IMR-90 (cell line): ENCODE measurements at regions not wholly inside any gene's neighbourhood (a gene's known extent, or its start where the extent isn't known, plus 50 kb on each side); places are given as distances from the start of the nearest gene placed in this dataset.

ENCODE experiments used
- ATAC-seq: fragments of 200-7000 bp; cut with Tn5 transposase; 2 replicates; pipeline ENCODE4 v1.9.1; 2020; ENCODE audit warnings: low read depth, mild to moderate bottlenecking, moderate library complexity
- BruUV-seq: library from RNA; stranded (reverse); fragments of 400-500 nt; replicated peaks from 2 replicates; lab custom pipeline; 2021; lab: Mats Ljungman, UMichigan
- CTCF ChIA-PET: fragments of 300-600 bp; formaldehyde crosslinking; extraction: SDS; loops from one replicate; lab custom pipeline; 2021; ENCODE audit warnings: antibody characterized with exemption; lab: Yijun Ruan, JAX
- POLR2A ChIA-PET: fragments of 300-600 bp; sonication (Branson Sonifier 250); formaldehyde crosslinking; loops from one replicate; lab custom pipeline; 2022; ENCODE audit warnings: antibody characterized with exemption; ENCODE audit not compliant: unreplicated experiment; lab: Charles Lee
- DNase-seq: peaks from one replicate; pipeline ENCODE4 v3.0.0; 2013
- H2AFZ ChIP-seq: replicated peaks from 2 replicates; pipeline ENCODE3; 2013; ENCODE audit warnings: low read length, mild to moderate bottlenecking; ENCODE audit not compliant: poor library complexity
- H2AK5ac ChIP-seq: 2 replicates; pipeline ENCODE4 v1.6.1; 2013; ENCODE audit warnings: low read depth, low read length, inconsistent platforms
- H2AK9ac ChIP-seq: replicated peaks from 2 replicates; pipeline ENCODE3; 2013; ENCODE audit warnings: mild to moderate bottlenecking, low read depth, low read length, moderate library complexity; ENCODE audit not compliant: poor library complexity
- H2BK120ac ChIP-seq: 2 replicates; pipeline ENCODE4 v1.6.1; 2013; ENCODE audit warnings: low read depth, low read length, inconsistent platforms
- H2BK15ac ChIP-seq: 3 replicates; pipeline ENCODE4 v1.6.1; 2013; ENCODE audit warnings: low read depth, low read length, inconsistent platforms
- H2BK20ac ChIP-seq: 2 replicates; pipeline ENCODE4 v1.6.1; 2013; ENCODE audit warnings: low read depth, mild to moderate bottlenecking, inconsistent platforms, low read length, moderate library complexity
- H2BK5ac ChIP-seq: 2 replicates; pipeline ENCODE4 v1.6.1; 2013; ENCODE audit warnings: mild to moderate bottlenecking, low read depth, low read length, inconsistent platforms; ENCODE audit not compliant: poor library complexity, severe bottlenecking
- H3K14ac ChIP-seq: replicated peaks from 2 replicates; pipeline ENCODE4 v1.6.1; 2013; ENCODE audit warnings: low read depth, low read length, inconsistent platforms
- H3K18ac ChIP-seq: 2 replicates; pipeline ENCODE4 v1.6.1; 2013; ENCODE audit warnings: low read depth, low read length, control low read depth
- H3K23ac ChIP-seq: 2 replicates; pipeline ENCODE4 v1.6.1; 2013; ENCODE audit warnings: low read depth, low read length, inconsistent platforms
- H3K27ac ChIP-seq: 2 replicates; pipeline ENCODE4 v1.5.1; 2013; ENCODE audit warnings: mild to moderate bottlenecking, control low read depth, low read length; ENCODE audit not compliant: insufficient read depth
- H3K27me3 ChIP-seq: 2 replicates; pipeline ENCODE4 v1.6.1; 2013; ENCODE audit warnings: low read length; ENCODE audit not compliant: control insufficient read depth, insufficient read depth
- H3K36me3 ChIP-seq: 2 replicates; pipeline ENCODE4 v1.6.1; 2013; ENCODE audit warnings: low read length, mixed read lengths; ENCODE audit not compliant: control insufficient read depth, insufficient read depth
- H3K4ac ChIP-seq: 2 replicates; pipeline ENCODE4 v1.6.1; 2013; ENCODE audit warnings: low read depth, low read length, inconsistent platforms
- H3K4me1 ChIP-seq: 2 replicates; pipeline ENCODE4 v1.6.1; 2013; ENCODE audit warnings: low read length, mixed read lengths; ENCODE audit not compliant: control insufficient read depth, insufficient read depth
- H3K4me2 ChIP-seq: 2 replicates; pipeline ENCODE4 v1.6.1; 2013; ENCODE audit warnings: low read depth, mild to moderate bottlenecking, control low read depth, low read length, moderate library complexity
- H3K4me3 ChIP-seq: 2 replicates; pipeline ENCODE4 v1.5.1; 2013; ENCODE audit warnings: low read depth, mild to moderate bottlenecking, control low read depth, low read length, moderate library complexity; ENCODE audit not compliant: insufficient read depth
- H3K56ac ChIP-seq: 2 replicates; pipeline ENCODE4 v1.6.1; 2013; ENCODE audit warnings: low read length, inconsistent platforms; ENCODE audit not compliant: insufficient read depth; ENCODE audit errors: extremely low read depth
- H3K79me1 ChIP-seq, 2 experiments: 2 replicates each; pipeline ENCODE4 v1.6.1; 2013; ENCODE audit warnings: low read length in 2 of 2, inconsistent platforms in 1 of 2, low read depth in 1 of 2
- H3K9ac ChIP-seq: 2 replicates; pipeline ENCODE4 v1.6.1; 2013; ENCODE audit warnings: low read depth, low read length, control low read depth
- H3K9me1 ChIP-seq: 2 replicates; pipeline ENCODE4 v1.6.1; 2013; ENCODE audit warnings: low read length, inconsistent platforms; ENCODE audit not compliant: insufficient read depth
- H3K9me3 ChIP-seq: 2 replicates; pipeline ENCODE4 v1.6.1; 2013; ENCODE audit warnings: low read length; ENCODE audit not compliant: control insufficient read depth, insufficient read depth
- H4K20me1 ChIP-seq: 2 replicates; pipeline ENCODE4 v1.6.1; 2013; ENCODE audit warnings: low read length, inconsistent platforms; ENCODE audit not compliant: insufficient read depth
- H4K5ac ChIP-seq: 2 replicates; pipeline ENCODE4 v1.6.1; 2013; ENCODE audit warnings: mild to moderate bottlenecking, low read depth, low read length, control low read depth
- H4K8ac ChIP-seq, 2 experiments: 2 replicates each; pipeline ENCODE4 v1.6.1; 2013; ENCODE audit warnings: low read depth in 2 of 2, low read length in 2 of 2, control low read depth in 1 of 2, inconsistent platforms in 1 of 2
- H4K91ac ChIP-seq: 2 replicates; pipeline ENCODE4 v1.6.1; 2013; ENCODE audit warnings: low read depth, low read length, inconsistent platforms; ENCODE audit not compliant: insufficient read depth
- MAFK ChIP-seq: IDR thresholded peaks from 2 replicates; pipeline ENCODE4 v1.6.1; 2012; ENCODE audit warnings: low read depth, low read length, improper control_type of control experiment
- MAZ ChIP-seq: IDR thresholded peaks from 2 replicates; pipeline ENCODE4 v1.6.1; 2012; ENCODE audit warnings: low read depth, mild to moderate bottlenecking, low read length, improper control_type of control experiment, moderate library complexity, borderline replicate concordance
- MXI1 ChIP-seq: IDR thresholded peaks from 2 replicates; pipeline ENCODE4 v1.6.1; 2012; ENCODE audit warnings: low read depth, mild to moderate bottlenecking, low read length, moderate library complexity, borderline replicate concordance
- NFE2L2 ChIP-seq: fragments of 150-350 bp; IDR thresholded peaks from 2 replicates; pipeline ENCODE4 v1.6.1; 2016; ENCODE audit warnings: low read depth, mild to moderate bottlenecking, low read length
- POLR2A ChIP-seq: IDR thresholded peaks from 2 replicates; pipeline ENCODE4 v1.6.1; 2012; ENCODE audit warnings: mild to moderate bottlenecking, low read depth, low read length
- RCOR1 ChIP-seq: IDR thresholded peaks from 2 replicates; pipeline ENCODE4 v1.6.1; 2012; ENCODE audit warnings: mild to moderate bottlenecking, low read length, improper control_type of control experiment; ENCODE audit not compliant: insufficient replicate concordance
- WGBS, 2 experiments: methylation state at CpG; one replicate each; pipeline versions ENCODE4 v1.1.5 to v1.1.7; 2013; ENCODE audit warnings: missing lambda C conversion rate in 2 of 2; ENCODE audit not compliant: insufficient read length in 1 of 2; ENCODE audit errors: extremely low coverage in 2 of 2; 5-methylcytosine and 5-hydroxymethylcytosine counted together
- dilution Hi-C: fragments of 300-500 bp; cut with HindIII; formaldehyde crosslinking; loops from one replicate; pipeline ENCODE4 v1.14.3; 2018; ENCODE audit warnings: low sequenced_read_pairs; ENCODE audit not compliant: unreplicated experiment
- in situ Hi-C: fragments of 300-500 bp; cut with MboI; formaldehyde crosslinking; loops from 3 replicates; pipeline ENCODE4 v1.14.3; 2019; ENCODE audit warnings: low sequenced_read_pairs, inconsistent platforms, mixed read lengths
- intact Hi-C: fragments of 100-400 bp; cut with micrococcal nuclease; formaldehyde crosslinking; loops from 2 replicates; pipeline ENCODE4 v1.10.0; 2022
- TF ChIP-seq, protein P1 (sequence below): conservative IDR thresholded peaks from 2 replicates; pipeline ENCODE4 v1.5.1; 2012; ENCODE audit warnings: mild to moderate bottlenecking, low read depth, low read length, improper control_type of control experiment

DNA sequence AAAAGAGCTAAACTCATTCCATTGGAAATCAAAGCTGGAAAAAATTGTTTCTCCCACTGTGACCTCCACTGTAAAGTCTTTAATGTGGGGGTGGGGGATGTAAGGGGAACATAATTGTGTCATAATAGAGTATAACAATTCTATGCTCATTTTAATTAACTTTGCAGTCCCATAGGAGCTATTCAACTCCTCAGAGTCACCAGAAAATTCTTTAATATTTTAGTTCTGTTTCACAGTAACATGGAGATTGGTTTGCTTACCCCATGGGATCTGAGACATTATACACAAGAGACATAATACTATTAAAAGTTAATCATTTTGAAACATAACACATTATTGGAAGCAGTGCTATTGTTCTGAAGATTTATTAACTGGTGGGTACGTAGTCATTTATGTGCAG lies 765.9 kb upstream of the GRM7 start:
- Histone ChIP-seq H3K36me3 (no peaks in the 10 kb centered on the region), H3K9me3 (peaks cover 4% of the 10 kb centered on the region), H3K4ac (no peak overlapping the region), H3K56ac (no peak overlapping the region), H3K27ac (no peak overlapping the region), H2BK15ac (no peak overlapping the region), H3K4me1 (no peaks in the 10 kb centered on the region), H3K79me1 (no peaks in the 10 kb centered on the region), H2AK9ac (no peak overlapping the region), H3K4me3 (no peak overlapping the region), H4K8ac (no peak overlapping the region), H2BK120ac (no peak overlapping the region), H3K27me3 (no peaks in the 10 kb centered on the region), H2BK5ac (no peak overlapping the region), H3K9ac (no peak overlapping the region), H2AFZ (no peak overlapping the region), H4K20me1 (no peaks in the 10 kb centered on the region), H2AK5ac (no peak overlapping the region), H3K18ac (no peak overlapping the region), H3K4me2 (no peak overlapping the region), H4K5ac (no peak overlapping the region), H3K23ac (no peak overlapping the region), H4K91ac (no peak overlapping the region), H2BK20ac (no peak overlapping the region), H3K9me1 (no peaks in the 10 kb centered on the region), H3K14ac (no peak overlapping the region)
- intact Hi-C loops (no loop called here), dilution Hi-C loops (no loop called here), in situ Hi-C loops (no loop called here)
- TF ChIP-seq MXI1, result no peak
- no peak for TF ChIP-seq NFE2L2
- no peak for TF ChIP-seq RCOR1
- TF ChIP-seq, protein P1, sequence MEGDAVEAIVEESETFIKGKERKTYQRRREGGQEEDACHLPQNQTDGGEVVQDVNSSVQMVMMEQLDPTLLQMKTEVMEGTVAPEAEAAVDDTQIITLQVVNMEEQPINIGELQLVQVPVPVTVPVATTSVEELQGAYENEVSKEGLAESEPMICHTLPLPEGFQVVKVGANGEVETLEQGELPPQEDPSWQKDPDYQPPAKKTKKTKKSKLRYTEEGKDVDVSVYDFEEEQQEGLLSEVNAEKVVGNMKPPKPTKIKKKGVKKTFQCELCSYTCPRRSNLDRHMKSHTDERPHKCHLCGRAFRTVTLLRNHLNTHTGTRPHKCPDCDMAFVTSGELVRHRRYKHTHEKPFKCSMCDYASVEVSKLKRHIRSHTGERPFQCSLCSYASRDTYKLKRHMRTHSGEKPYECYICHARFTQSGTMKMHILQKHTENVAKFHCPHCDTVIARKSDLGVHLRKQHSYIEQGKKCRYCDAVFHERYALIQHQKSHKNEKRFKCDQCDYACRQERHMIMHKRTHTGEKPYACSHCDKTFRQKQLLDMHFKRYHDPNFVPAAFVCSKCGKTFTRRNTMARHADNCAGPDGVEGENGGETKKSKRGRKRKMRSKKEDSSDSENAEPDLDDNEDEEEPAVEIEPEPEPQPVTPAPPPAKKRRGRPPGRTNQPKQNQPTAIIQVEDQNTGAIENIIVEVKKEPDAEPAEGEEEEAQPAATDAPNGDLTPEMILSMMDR, result no peak
- no peak for TF ChIP-seq POLR2A
- no peak for TF ChIP-seq MAFK
- no peak for TF ChIP-seq MAZ
- BruUV-seq, result no TSS peak
- ChIA-PET POLR2A (no interaction called here), CTCF (no interaction called here)
- DNase-seq, result no peak
- WGBS, 2 experiments, result no CpG with 5 or more reads among the region's 1 CpG
- ATAC-seq, result no peak
